ENCODE measurements at regions not wholly inside any gene's neighbourhood (a gene's known extent, or its start where the extent isn't known, plus 50 kb on each side); places are given as distances from the start of the nearest gene placed in this dataset.
A peak's percentile ranks its signal among the peaks of the same experiment; 100 is the strongest.

GRCh38 chr2:236805800-236806531 lies 236.3 kb downstream of the ACKR3 start:
- no peak for DNase-seq

GRCh38 chr2:236809716-236810115 lies 240.1 kb downstream of the ACKR3 start:
- DNase-seq, result no peak

GRCh38 chr2:236811062-236811656 lies 241.5 kb downstream of the ACKR3 start:
- no peak for DNase-seq

GRCh38 chr2:236813766-236814165 lies 244.1 kb downstream of the ACKR3 start:
- DNase-seq, result no peak

GRCh38 chr2:236814593-236814992 lies 245.0 kb downstream of the ACKR3 start:
- no peak for DNase-seq

GRCh38 chr2:236815746-236816145 lies 246.1 kb downstream of the ACKR3 start:
- no peak for DNase-seq

- no peak for DNase-seq
These were observed 246.9 kb downstream of the ACKR3 start for GRCh38 chr2:236816197-236817170.

- DNase-seq, result no peak
These were observed 248.8 kb downstream of the ACKR3 start for GRCh38 chr2:236818281-236819045.

GRCh38 chr2:236819275-236820002 lies 249.8 kb downstream of the ACKR3 start:
- DNase-seq, result no peak

GRCh38 chr2:236820763-236821344 lies 251.2 kb downstream of the ACKR3 start:
- no peak for DNase-seq

- no peak for DNase-seq
These were observed 253.5 kb downstream of the ACKR3 start for GRCh38 chr2:236823041-236823629.

GRCh38 chr2:236823963-236824362 lies 254.3 kb downstream of the ACKR3 start:
- no peak for DNase-seq

GRCh38 chr2:236824836-236825235 lies 255.2 kb downstream of the ACKR3 start:
- peak; percentile 60 for DNase-seq

- DNase-seq, result no peak
These were observed 256.4 kb downstream of the ACKR3 start for GRCh38 chr2:236825989-236826510.

GRCh38 chr2:236826606-236827156 lies 257.1 kb downstream of the ACKR3 start:
- no peak for DNase-seq

- no peak for DNase-seq
These were observed 257.7 kb upstream of the COPS8 start for GRCh38 chr2:236827997-236828396.

GRCh38 chr2:236828820-236829219 lies 256.9 kb upstream of the COPS8 start:
- no peak for DNase-seq

- DNase-seq, result no peak
These were observed 254.8 kb upstream of the COPS8 start for GRCh38 chr2:236830926-236831325.

- no peak for DNase-seq
These were observed 254.0 kb upstream of the COPS8 start for GRCh38 chr2:236831698-236832097.

- DNase-seq, result no peak
These were observed 252.1 kb upstream of the COPS8 start for GRCh38 chr2:236833501-236834073.
